IPS DF 4.7 (cell line): ENCODE measurements at regions not wholly inside any gene's neighbourhood (a gene's known extent, or its start where the extent isn't known, plus 50 kb on each side); places are given as distances from the start of the nearest gene placed in this dataset.
A peak's percentile ranks its signal among the peaks of the same experiment; 100 is the strongest.
"Not testable (repeated sequence)": the region's sequence is repeated elsewhere in the genome, so short reads cannot be mapped to it uniquely, and the experiment has no call there.

Source experiments
- DNase-seq: peaks from one replicate; pipeline ENCODE4 v3.0.0-alpha.2; 2013; ENCODE audit warnings: low spot score; ENCODE audit errors: extremely low read depth

DNA sequence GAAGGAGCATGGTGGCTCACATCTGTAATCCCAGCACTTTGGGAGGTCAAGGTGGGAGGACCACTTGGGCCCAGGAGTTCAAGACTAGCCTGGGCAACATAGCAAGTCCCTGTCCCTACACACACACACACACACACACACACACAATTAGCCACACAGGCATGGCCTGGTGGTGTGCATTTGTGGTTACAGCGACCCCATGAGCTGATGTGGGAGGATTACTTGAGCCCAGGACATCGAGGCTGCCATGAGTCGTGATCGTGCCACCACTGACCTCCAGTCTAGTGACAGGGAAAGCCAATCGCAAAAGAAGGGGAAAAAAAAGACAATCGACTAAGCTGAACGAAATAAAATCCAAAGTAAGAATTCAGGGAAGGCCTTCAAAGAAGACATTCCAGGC is 67.9 kb downstream of the TBX3 start:
- no peak for DNase-seq

DNA sequence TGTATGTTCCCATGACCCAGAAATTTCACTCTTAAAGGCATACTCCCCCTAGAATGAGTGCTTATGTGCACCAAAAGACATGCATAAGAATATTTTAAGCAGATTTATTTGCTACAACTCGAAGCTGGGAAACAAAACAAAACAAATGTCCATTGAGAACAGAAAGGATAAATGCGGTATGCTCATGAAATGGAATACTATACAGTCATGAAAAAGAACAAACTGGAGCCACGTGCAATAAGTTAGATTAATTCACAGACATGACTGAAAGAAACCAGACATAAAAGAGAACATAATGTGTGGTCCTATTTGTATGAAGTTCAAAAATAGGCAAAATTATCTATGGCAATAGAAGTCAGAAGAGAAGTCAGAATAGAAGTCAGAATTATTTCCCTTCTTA is 69.9 kb downstream of the TBX3 start:
- DNase-seq, result no peak

DNA sequence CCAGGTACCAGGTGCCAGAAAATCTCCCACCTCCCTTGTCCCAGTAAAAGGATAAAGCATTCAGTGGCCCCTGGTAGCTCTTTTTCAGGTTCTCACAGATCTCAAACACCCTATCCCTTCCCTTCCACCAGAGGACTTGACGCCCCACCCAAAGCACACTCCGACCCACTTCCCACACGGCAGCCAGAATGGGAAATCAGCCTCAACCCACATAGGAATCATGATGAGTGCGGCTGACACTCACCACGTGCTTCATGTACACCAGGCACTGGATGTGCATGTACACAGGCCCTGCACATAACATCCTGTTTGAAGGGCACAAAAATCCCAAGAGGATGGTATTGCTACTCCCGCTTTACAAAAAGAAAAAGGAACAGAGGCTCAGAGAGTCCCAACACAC is 71.9 kb downstream of the TBX3 start:
- DNase-seq, result no peak

DNA sequence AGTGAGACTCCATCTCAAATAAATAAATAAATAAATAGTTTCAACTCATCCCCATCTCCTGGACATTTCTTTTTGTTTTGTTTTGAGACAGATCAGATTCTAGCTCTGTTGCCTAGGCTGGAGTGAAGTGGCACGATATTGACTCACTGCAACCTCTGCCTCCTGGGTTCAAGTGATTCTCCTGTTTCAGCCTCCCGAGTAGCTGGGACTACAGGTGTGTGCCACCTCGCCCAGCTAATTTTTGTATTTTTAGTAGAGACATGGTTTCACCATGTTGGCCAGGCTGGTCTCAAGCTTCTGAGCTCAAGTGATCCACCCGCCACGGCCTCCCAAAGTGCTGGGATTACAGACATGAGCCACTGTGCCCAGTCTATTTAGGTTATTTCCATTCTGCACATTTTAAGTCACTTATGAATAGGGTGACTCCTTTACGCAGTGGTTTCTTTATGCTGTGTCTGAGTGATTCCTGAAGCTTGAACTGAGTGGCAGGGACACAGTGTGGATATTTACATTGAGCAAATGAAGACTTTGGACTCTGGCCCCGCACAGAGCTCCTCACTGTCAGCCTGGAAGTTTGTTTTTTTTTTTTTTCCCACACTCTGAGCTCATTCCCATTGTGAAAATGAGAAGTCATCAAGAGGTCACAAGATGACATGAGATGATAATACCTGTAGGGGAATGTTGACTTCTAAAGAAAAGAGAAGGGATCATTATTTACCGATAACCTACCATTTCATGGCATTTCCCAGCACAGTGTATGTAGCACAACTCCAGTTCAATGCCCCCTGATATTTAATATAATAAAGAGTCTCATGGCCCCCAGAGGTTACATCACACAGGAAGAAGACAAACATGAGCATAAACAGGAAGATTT is 72.6 kb downstream of the TBX3 start:
- DNase-seq, result no peak

DNA sequence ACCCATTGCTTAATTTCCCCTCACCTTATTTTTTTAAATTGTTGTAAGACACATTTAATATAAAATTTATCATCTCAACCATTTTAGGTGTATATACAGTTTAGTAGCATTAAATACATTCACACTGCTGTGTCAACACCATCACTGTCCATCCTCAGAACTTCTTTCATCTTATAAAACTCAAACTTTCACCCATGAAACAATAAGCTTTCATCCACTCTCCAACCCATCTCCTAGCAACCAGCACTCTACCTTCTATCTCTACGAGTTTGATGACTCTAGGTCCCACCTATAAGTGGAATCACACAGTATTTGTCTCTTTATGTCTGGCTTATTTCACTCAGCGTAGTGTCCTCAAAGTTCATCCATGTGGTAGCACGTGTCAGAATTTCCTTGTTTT is 75.5 kb downstream of the TBX3 start:
- DNase-seq, result no peak

DNA sequence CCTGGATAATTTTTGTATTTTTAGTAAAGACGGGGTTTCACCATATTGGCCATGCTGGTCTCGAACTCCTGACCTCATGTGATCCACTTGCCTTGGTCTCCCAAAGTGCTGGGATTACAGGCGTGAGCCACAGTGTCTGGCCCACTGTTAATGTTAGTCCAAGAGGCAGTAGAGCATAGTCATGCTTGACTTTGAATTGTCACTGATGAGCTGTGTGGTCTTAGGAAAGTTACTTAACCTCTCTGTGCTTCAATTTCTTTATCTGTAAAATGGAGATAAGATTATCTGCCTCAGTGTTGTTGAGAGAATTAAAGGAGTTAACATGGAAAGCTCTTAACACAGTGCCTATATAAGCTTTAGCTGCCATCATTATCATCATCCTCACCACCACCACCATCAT is 78.1 kb downstream of the TBX3 start:
- DNase-seq, result no peak

DNA sequence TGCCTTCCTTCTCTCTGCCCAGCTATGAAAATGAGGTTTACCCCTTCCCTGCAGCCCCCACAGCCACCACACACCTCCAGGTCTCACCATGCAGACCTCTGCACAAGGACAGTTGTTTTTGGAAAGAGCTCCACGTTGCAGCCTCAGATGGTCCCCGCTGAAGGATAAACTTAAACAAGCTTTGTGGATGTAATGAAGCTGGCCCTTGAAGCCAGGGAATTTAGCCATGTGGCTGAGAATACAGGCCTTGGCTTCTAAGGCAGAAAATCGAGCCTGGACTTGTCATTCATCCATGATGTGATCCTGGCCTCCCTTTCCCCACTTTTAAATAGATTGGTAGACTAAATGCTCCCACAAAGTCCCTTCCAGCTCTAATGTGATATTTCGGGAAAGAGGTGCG is 79.4 kb downstream of the TBX3 start:
- no peak for DNase-seq

DNA sequence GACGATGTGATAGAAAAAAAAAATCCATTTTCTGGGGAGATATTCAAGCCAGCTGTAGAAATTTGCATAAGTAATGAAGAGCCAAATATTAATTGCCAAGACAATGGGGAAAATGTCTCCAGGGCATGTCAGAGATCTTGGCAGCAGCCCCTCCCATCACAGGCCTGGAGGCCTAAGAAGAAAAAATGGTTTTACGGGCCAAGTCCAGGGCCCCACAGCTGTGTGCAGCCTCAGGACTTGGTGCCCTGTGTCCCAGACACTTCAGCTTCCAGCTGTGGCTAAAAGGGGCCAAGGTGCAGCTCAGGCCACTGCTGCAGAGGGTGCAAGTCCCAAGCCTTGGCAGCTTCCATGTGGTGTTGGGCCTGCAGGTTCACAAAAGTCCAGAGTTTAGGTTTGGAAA is 83.4 kb downstream of the TBX3 start:
- not testable (repeated sequence) for DNase-seq

DNA sequence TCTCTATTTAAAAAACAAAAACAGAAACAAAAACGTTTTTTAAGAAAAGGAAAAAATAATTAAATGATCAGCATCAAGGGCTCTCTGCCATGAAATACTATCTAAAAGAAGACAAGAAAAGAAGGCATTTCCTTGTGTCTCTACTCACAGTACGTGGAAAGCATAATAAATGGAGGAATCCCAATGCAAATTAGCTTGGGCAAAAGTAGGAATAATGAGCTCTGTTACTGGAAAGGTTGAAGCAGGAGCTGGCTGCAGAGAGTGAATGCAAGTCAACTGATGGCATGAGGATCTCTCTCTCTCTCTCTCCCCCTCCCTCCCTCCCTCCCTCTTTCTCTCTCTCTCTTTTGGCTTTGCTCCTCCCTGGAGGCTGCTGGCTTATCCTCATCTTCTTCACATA is 85.9 kb downstream of the TBX3 start:
- no peak for DNase-seq

DNA sequence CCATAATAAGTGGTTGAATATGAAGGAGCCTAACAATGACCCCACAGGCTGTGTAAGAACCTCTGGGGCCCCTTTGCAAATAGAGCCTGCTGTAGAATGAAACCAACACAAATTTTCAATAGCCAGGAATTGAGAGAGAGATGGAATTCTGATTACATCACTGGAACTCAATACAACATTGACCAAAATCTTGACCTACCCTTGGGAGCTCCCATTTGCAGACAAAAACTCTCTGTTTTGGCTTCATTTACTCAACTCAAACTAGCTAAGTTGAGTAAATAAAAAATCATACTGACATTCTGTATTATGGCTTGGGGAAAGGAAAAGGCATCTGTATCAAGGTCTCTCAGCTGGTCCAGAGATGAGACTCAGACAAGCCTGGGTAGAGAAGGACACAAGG is 91.0 kb downstream of the TBX3 start:
- no peak for DNase-seq

DNA sequence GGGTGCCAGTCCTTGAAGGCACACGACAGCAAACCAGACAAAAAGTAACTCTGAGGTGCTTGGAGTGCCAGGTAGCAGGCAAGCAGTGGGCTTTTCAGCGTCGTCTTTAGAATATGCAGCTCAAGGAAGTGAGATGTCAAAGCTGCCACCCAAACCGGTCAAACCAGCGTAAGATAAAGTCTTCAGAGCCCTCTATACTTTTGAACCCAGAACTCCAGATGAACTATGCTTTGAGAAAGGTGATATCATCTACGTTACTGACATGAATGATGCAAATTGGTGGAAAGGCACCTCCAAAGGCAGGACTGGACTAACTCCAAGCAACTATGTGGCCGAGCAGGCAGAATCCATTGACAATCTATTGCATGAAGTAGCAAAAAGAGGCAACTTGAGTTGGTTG is 95.9 kb downstream of the TBX3 start:
- no peak for DNase-seq

DNA sequence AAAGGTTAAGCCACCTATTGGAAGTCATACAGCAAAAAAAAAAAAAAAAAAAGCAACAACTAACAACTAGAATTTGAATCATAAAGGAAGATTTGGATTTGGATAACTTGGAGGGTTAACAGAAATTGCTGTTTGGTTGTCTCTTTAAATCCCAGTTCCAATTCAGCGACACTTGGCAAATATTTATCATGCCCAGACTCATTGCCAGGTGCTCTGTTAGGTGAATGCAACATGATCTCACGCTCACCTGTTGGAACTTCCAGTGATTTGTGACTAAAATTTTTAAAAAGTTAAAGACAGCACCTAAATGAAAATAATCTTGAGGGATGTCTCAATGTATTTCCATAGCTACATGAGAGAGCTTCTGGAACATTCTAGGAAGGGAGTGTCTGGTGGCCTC is 103.7 kb downstream of the TBX3 start:
- DNase-seq, result no peak

DNA sequence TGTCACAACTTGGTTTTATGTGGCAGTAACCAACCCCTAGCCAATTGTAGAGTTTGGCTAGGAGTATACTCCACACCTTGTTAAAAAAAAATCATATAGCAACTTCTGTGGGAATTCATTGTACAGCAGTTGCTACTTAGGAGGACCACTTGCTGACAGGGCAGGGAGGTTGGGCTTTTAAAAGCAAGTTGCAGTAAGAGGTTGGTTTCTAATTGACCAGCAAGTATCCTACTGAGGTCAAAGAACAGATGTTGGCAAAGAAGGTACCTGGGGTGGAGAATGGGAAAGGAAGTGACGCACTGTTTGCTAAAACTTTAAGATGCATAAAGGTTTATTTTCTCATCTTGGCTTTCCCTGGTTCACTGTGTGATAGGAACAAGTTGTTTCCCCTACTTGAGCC is 104.6 kb downstream of the TBX3 start:
- DNase-seq, result no peak

DNA sequence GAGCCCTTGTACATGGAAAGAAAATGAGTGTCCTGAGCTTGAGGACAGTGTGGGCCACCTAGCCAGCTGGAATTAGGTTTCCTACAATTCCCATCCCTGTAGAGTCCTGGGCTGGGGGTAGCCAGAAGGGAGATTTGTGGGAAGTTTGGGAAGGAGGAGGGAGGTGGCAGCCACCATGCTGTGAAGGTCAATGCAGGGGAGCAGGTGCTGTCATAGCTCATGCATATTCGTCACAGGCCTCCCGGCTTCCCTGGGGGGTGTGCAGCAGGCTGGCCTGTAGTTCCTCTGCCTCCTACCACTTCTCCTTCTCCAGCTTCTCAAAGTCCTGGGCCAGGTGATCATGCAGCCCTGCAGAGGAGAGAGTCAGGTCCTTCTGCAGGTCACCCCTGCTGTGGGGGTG is 121.3 kb downstream of the TBX3 start:
- no peak for DNase-seq

DNA sequence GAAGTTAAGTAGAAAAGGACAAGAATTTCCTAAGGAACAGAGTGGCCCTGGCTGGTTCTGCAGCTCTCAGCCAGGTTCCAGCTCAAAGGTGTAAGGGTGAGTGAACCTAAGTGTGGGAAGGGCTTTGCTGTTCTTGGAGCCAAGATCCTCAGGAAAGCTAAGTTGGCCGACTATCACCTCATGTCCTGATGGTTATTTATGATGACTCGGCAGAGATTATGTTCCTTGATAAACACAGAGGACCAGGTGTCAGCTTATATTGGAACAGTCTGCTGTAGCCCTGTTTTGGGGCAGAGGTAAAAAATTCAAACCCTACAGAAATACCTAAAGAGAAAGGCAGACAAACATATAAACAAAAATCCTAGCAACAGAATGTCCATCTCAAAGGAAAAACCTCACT is 128.5 kb downstream of the TBX3 start:
- no peak for DNase-seq

DNA sequence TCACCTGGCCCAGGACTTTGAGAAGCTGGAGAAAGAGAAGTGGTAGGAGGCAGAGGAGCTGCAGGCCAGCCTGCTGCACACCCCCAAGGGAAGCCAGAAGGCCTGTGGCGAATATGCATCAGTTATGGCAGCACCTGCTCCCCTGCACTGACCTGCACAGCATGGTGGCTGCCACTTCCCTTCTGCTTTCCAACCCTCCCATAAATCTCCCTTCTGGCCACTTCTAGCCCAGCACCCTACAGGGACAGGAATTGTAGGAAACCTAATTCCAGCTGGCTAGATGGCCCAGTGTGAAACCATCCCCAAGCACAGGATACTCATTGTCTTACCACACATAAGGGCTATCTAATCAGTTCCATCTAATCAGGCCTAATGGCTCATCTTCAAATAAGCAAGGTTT is 136.3 kb downstream of the TBX3 start:
- DNase-seq, result no peak

DNA sequence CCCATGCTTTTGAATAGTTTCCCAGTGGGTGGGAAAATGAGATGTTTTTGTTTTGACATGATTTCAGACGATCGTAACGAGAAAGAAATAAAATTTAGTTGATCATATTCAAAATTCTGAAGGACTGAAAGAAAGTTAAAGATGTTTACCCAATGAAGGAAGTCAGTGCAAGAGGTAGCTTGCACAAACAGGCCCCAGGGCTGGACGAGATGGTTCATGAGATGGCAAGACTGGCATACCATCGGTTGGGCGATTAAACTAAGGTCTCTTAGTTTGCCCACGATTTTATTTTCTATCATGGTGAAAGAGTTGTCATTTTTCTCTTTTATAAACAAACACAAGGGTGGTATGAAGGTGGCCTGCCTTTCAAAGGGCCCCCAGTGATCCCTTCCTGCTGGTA is 124.5 kb upstream of the TBX5 start:
- no peak for DNase-seq

DNA sequence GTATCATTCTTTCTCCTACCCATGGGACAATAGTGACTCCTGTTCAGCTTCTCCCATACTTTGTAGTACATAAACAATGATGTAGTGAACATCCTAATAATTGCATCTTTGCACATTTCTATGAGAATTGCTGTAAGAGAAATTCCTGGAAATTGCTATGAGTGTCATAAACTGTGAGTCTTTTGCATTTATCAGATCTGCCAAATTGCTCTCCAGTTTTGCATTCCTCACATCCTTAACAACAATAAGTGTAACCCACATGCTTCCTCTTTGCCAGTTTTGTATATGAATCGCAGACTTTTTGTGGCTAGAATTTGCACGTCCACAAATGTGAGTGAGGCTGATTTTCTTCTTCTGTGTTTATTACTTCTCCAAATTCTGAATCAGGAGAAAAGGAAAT is 124.0 kb upstream of the TBX5 start:
- no peak for DNase-seq

DNA sequence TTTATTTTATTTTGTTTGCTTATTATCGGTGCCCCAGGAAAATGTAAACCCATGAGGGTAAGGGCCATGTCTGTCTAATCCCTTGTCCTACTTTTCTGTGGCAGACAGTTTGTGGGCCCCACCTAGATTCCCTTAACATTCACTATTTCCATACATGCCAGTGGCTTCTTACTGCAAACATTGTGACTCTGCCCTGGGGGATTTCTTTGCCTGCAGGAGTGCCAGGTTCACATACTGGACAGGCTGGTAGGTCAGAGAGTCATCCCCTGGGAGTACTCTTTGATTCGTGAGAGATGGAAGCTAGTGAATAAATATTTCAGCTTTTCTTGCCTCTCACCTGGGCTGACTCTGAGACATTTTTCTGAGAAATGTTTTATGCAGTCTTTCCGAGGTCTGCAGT is 122.8 kb upstream of the TBX5 start:
- no peak for DNase-seq

DNA sequence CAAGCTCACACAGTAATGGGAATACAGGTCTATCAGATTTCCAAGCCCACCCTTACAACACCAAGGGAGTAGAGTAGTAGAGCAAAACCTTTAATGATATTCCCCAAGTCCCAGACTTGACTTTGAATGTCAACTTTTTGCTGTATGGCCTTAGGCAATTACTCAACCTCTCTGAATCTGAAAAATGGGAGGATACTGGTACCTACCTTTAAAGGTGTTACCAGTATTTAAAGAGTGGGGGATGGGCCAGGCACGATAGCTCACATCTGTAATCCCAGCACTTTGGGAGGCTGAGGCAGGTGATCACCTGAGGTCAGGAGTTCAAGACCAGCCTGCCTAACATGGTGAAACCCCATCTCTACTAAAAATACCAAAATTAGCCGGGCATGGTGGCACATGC is 115.2 kb upstream of the TBX5 start:
- not testable (repeated sequence) for DNase-seq

DNA sequence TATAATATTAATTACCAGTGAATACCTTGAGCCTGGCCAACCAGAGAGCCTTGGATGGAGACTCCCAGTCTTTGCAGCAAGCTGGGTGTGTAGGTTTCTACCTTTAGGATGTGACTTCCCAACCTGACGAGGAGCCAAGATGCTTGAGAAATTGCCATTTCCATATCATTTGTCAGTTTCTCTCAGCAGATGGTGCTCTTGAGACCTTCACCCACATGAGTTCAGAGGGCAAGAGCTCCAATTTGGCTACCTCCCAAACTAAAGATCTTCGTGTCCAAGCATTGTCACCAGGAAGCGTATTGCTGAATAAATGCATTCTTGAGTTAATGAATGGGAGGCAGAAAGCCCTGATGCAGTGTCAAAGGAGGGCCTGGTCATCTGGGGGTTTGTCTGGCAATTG is 106.4 kb upstream of the TBX5 start:
- no peak for DNase-seq

DNA sequence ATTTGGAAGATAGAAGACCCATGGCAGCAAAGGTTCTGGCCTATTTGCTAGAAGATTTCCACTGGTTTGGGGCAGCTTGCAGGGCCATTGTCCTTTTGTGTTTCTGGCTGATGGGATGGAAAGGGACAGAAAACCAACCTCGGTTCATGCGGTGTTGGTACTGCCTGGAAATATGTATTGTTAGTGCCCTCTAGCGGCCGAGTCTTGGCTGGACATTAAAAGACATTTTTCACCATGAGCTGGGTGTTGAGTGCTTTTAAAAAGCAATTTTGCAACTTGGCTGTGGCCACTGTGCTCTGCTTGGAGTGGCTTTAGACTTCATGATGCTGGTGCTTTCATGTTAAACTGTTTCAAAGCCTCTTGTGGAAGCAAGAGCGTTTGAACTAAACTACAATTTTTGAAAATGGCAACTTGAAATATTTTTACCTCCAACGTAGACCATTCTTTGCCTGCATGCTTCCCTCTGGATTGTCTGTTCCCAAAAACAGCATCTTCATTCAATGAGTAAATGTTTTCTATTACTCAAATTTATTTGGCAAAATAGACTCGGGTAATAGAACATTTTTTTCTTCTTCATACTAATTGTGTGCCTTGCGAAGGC is 102.7 kb upstream of the TBX5 start:
- peak; percentile 56 for DNase-seq

DNA sequence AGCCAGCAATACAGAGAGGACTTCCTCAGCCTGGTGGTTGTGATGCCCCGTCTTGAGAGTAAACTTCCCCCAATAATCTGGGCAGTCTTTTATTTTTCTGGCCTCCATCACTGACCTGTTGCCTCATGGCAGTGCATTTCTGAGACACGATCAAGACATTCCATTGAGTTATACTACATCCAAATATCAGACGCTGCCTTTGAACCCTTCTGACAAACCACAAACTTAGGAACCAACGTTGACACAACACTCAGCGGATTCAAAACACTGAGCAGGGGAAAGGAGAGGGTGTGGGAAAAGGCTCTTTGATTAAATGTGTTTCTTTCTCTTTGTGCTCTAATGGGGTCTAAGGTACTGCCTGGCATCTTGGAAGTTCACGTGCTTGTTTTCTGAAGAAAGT is 100.7 kb upstream of the TBX5 start:
- no peak for DNase-seq
